ENCODE measurements at regions not wholly inside any gene's neighbourhood (a gene's known extent, or its start where the extent isn't known, plus 50 kb on each side); places are given as distances from the start of the nearest gene placed in this dataset.

GRCh38 chr11:19501631-19502030 is 211.0 kb upstream of the NAV2 start:
- no peaks in the 10 kb centered on the region for H3K36me3 ChIP-seq (replicated peaks in 1 of 2; ENCODE audit: insufficient read depth in 1 of 2, low read depth in 2 of 2)
- no peaks in the 10 kb centered on the region for H3K27me3 ChIP-seq
- H3K9me3 ChIP-seq: no peaks in the 10 kb centered on the region
- no peak for DNase-seq
- TF ChIP-seq CTCF (IDR thresholded peaks at IDR 0.05) (no peak), POLR2A (IDR thresholded peaks at IDR 0.05) (no peak)
- no peak for ATAC-seq
- intact Hi-C loops (cut with DNase I): no loop called here
- no peaks in the 10 kb centered on the region for H3K4me1 ChIP-seq
- H3K27ac ChIP-seq: no peak overlapping the region
- 76 to 78% methylated on average over 7 of the region's 7 CpGs for WGBS, 2 donors
- no peak overlapping the region for H3K4me3 ChIP-seq

- no peaks in the 10 kb centered on the region for H3K4me1 ChIP-seq
- no peaks in the 10 kb centered on the region for H3K27me3 ChIP-seq
- H3K4me3 ChIP-seq: no peak overlapping the region
- TF ChIP-seq CTCF (IDR thresholded peaks at IDR 0.05) (no peak), POLR2A (IDR thresholded peaks at IDR 0.05) (no peak)
- intact Hi-C loops (cut with DNase I): no loop called here
- no peak overlapping the region for H3K27ac ChIP-seq
- H3K9me3 ChIP-seq: no peaks in the 10 kb centered on the region
- DNase-seq: no peak
- 53 to 71% methylated on average over 3 of the region's 3 CpGs for WGBS, 2 donors
- no peaks in the 10 kb centered on the region for H3K36me3 ChIP-seq (replicated peaks in 1 of 2; ENCODE audit: insufficient read depth in 1 of 2, low read depth in 2 of 2)
- no peak for ATAC-seq
Measured at GRCh38 chr11:19499999-19500398, 212.6 kb upstream of the NAV2 start.

- TF ChIP-seq CTCF (IDR thresholded peaks at IDR 0.05): no peak
- no peak for TF ChIP-seq POLR2A (IDR thresholded peaks at IDR 0.05)
- H3K4me1 ChIP-seq: no peaks in the 10 kb centered on the region
- ATAC-seq: no peak
- H3K36me3 ChIP-seq (replicated peaks in 1 of 2; ENCODE audit: insufficient read depth in 1 of 2, low read depth in 2 of 2): no peaks in the 10 kb centered on the region
- no peak for DNase-seq
- intact Hi-C loops (cut with DNase I): no loop called here
- WGBS, 2 donors: 39 to 51% methylated on average over 4 of the region's 4 CpGs
- H3K27ac ChIP-seq: no peak overlapping the region
- no peaks in the 10 kb centered on the region for H3K9me3 ChIP-seq
- H3K4me3 ChIP-seq: no peak overlapping the region
- no peaks in the 10 kb centered on the region for H3K27me3 ChIP-seq
Measured at GRCh38 chr11:19499026-19499669, 213.5 kb upstream of the NAV2 start.

GRCh38 chr11:19493446-19494213 is 219.0 kb upstream of the NAV2 start:
- H3K27ac ChIP-seq: no peak overlapping the region
- H3K9me3 ChIP-seq: no peaks in the 10 kb centered on the region
- H3K36me3 ChIP-seq (replicated peaks in 1 of 2; ENCODE audit: insufficient read depth in 1 of 2, low read depth in 2 of 2): no peaks in the 10 kb centered on the region
- no peak for TF ChIP-seq CTCF (IDR thresholded peaks at IDR 0.05)
- TF ChIP-seq POLR2A (IDR thresholded peaks at IDR 0.05): no peak
- intact Hi-C loops (cut with DNase I): no loop called here
- 54 to 68% methylated on average over 4 of the region's 4 CpGs for WGBS, 2 donors
- ATAC-seq (no peak), DNase-seq (no peak)
- H3K4me3 ChIP-seq: no peak overlapping the region
- no peaks in the 10 kb centered on the region for H3K4me1 ChIP-seq
- no peaks in the 10 kb centered on the region for H3K27me3 ChIP-seq
